Neural cell (in vitro differentiated cells): ENCODE measurements at regions not wholly inside any gene's neighbourhood (a gene's known extent, or its start where the extent isn't known, plus 50 kb on each side); places are given as distances from the start of the nearest gene placed in this dataset.

Experiments used
- H2AFZ ChIP-seq: fragments of 200-600, 300-800 bp; sonication (generic), shearing (Covaris generic); 2 replicates; pipeline ENCODE4 v1.6.0; 2014; ENCODE audit warnings: low read depth, mild to moderate bottlenecking, antibody characterized with exemption, low read length, moderate library complexity
- H3F3A ChIP-seq: fragments of 200-600 bp; shearing (Covaris generic); 2 replicates; pipeline ENCODE4 v1.6.1; 2016; ENCODE audit warnings: mild to moderate bottlenecking, moderate library complexity, mixed read lengths, antibody characterized with exemption, low read length; ENCODE audit not compliant: insufficient read depth, poor library complexity, severe bottlenecking
- H3K27ac ChIP-seq: fragments of 200-600, 300-800 bp; sonication (generic), shearing (Covaris generic); 2 replicates; pipeline ENCODE4 v1.5.1; 2014; ENCODE audit warnings: mild to moderate bottlenecking, low read length, moderate library complexity
- H3K27me3 ChIP-seq: fragments of 300-800, 200-600 bp; sonication (generic), shearing (Covaris generic); 2 replicates; pipeline ENCODE4 v1.6.0; 2014; ENCODE audit warnings: mild to moderate bottlenecking, low read depth, low read length, moderate library complexity; ENCODE audit not compliant: insufficient read depth
- H3K36me3 ChIP-seq: fragments of 300-800, 200-600 bp; sonication (generic), shearing (Covaris generic); 2 replicates; pipeline ENCODE4 v1.5.1; 2014; ENCODE audit warnings: mild to moderate bottlenecking, antibody characterized with exemption, low read length, moderate library complexity; ENCODE audit not compliant: insufficient read depth
- H3K4me2 ChIP-seq: fragments of 300-800, 200-600 bp; sonication (generic), shearing (Covaris generic); 2 replicates; pipeline ENCODE4 v1.6.0; 2014; ENCODE audit warnings: mild to moderate bottlenecking, low read length
- H3K4me3 ChIP-seq: fragments of 300-800, 200-600 bp; sonication (generic), shearing (Covaris generic); 2 replicates; pipeline ENCODE4 v1.5.1; 2014; ENCODE audit warnings: mild to moderate bottlenecking, low read length, moderate library complexity
- H3K79me2 ChIP-seq: fragments of 200-600 bp; shearing (Covaris generic); replicated peaks from 2 replicates; pipeline ENCODE4 v1.6.0; 2014; ENCODE audit warnings: mild to moderate bottlenecking, low read length, moderate library complexity; ENCODE audit not compliant: insufficient read depth
- H3K9ac ChIP-seq: fragments of 300-800, 200-600 bp; sonication (generic), shearing (Covaris generic); 2 replicates; pipeline ENCODE4 v1.6.1; 2016; ENCODE audit warnings: mild to moderate bottlenecking, low read length, mixed read lengths
- H3K9me2 ChIP-seq: fragments of 200-600 bp; shearing (Covaris generic); 2 replicates; pipeline ENCODE4 v1.6.1; 2016; ENCODE audit warnings: mild to moderate bottlenecking, low read length, mixed read lengths; ENCODE audit not compliant: insufficient read depth
- H3K9me3 ChIP-seq: fragments of 200-600, 300-800 bp; sonication (generic), shearing (Covaris generic); 2 replicates; pipeline ENCODE4 v1.6.1; 2016; ENCODE audit warnings: mild to moderate bottlenecking, mixed run types, low read length, moderate library complexity, mixed read lengths
- H4K20me1 ChIP-seq: fragments of 200-600 bp; shearing (Covaris generic); 2 replicates; pipeline ENCODE4 v1.6.1; 2016; ENCODE audit warnings: mild to moderate bottlenecking, mixed run types; ENCODE audit not compliant: insufficient read depth
- CTCF ChIP-seq: fragments of 450-650 bp; IDR thresholded peaks from 2 replicates; pipeline ENCODE4 v1.5.1; 2014; ENCODE audit warnings: antibody characterized with exemption, mild to moderate bottlenecking, moderate library complexity; ENCODE audit not compliant: poor library complexity, severe bottlenecking
- EP300 ChIP-seq: fragments of 450-650 bp; conservative IDR thresholded peaks from 2 replicates; pipeline ENCODE4 v1.6.1; 2014; ENCODE audit warnings: antibody characterized with exemption, mild to moderate bottlenecking, moderate library complexity; ENCODE audit not compliant: poor library complexity, severe bottlenecking
- EZH2 ChIP-seq: fragments of 200-600, 300-800 bp; shearing (Covaris generic), sonication (generic); IDR thresholded peaks from 2 replicates; pipeline ENCODE4 v1.6.1; 2014; ENCODE audit warnings: antibody characterized with exemption, low read length, borderline replicate concordance, mild to moderate bottlenecking; ENCODE audit not compliant: insufficient read depth, poor library complexity, severe bottlenecking
- MXI1 ChIP-seq: fragments of 450-650 bp; conservative IDR thresholded peaks from 2 replicates; pipeline ENCODE4 v1.6.1; 2014; ENCODE audit warnings: antibody characterized with exemption, mild to moderate bottlenecking; ENCODE audit not compliant: poor library complexity, severe bottlenecking
- POLR2AphosphoS5 ChIP-seq: IDR thresholded peaks from 2 replicates; pipeline ENCODE4 v1.6.1; 2012
- RAD21 ChIP-seq: fragments of 450-650 bp; conservative IDR thresholded peaks from 2 replicates; pipeline ENCODE4 v1.6.1; 2014; ENCODE audit warnings: antibody characterized with exemption, mild to moderate bottlenecking, moderate library complexity
- REST ChIP-seq: IDR thresholded peaks from 2 replicates; pipeline ENCODE4 v1.6.1; 2012; ENCODE audit warnings: borderline replicate concordance
- SMC3 ChIP-seq: fragments of 450-650 bp; conservative IDR thresholded peaks from 2 replicates; pipeline ENCODE4 v1.6.1; 2014; ENCODE audit warnings: antibody characterized with exemption, mild to moderate bottlenecking, moderate library complexity; ENCODE audit not compliant: poor library complexity
- TAF1 ChIP-seq: IDR thresholded peaks from 2 replicates; pipeline ENCODE4 v1.6.1; 2012; ENCODE audit warnings: low read depth

GRCh38 chr1:91092503-91092902 lies 70.7 kb upstream of the ZNF644 start:
- no peaks in the 10 kb centered on the region for H4K20me1 ChIP-seq
- no peak overlapping the region for H3K4me3 ChIP-seq
- no peaks in the 10 kb centered on the region for H3F3A ChIP-seq
- TF ChIP-seq CTCF (no peak), EZH2 (no peak), RAD21 (no peak), MXI1 (no peak), TAF1 (no peak)
- H3K79me2 ChIP-seq = no peaks in the 10 kb centered on the region
- H3K9me2 ChIP-seq = no peaks in the 10 kb centered on the region
- no peak overlapping the region for H2AFZ ChIP-seq
- H3K27me3 ChIP-seq = no peaks in the 10 kb centered on the region
- no peak overlapping the region for H3K9ac ChIP-seq
- H3K36me3 ChIP-seq = no peaks in the 10 kb centered on the region
- H3K27ac ChIP-seq = no peak overlapping the region
- no peaks in the 10 kb centered on the region for H3K9me3 ChIP-seq
- no peak overlapping the region for H3K4me2 ChIP-seq

- no peaks in the 10 kb centered on the region for H3K79me2 ChIP-seq
- no peaks in the 10 kb centered on the region for H3K9me3 ChIP-seq
- H3K36me3 ChIP-seq = no peaks in the 10 kb centered on the region
- no peak for TF ChIP-seq EZH2
- no peak for TF ChIP-seq RAD21
- TF ChIP-seq TAF1 = no peak
- TF ChIP-seq CTCF = no peak
- no peak for TF ChIP-seq REST
- no peak for TF ChIP-seq MXI1
- no peak for TF ChIP-seq EP300
- TF ChIP-seq SMC3 = no peak
- no peak for TF ChIP-seq POLR2AphosphoS5
- no peaks in the 10 kb centered on the region for H4K20me1 ChIP-seq
- H3K27me3 ChIP-seq = no peaks in the 10 kb centered on the region
- H3K4me2 ChIP-seq = no peak overlapping the region
- H3K9ac ChIP-seq = no peak overlapping the region
- no peak overlapping the region for H3K4me3 ChIP-seq
- no peak overlapping the region for H3K27ac ChIP-seq
- no peaks in the 10 kb centered on the region for H3K9me2 ChIP-seq
- H3F3A ChIP-seq = no peaks in the 10 kb centered on the region
- no peak overlapping the region for H2AFZ ChIP-seq
These were observed 70.0 kb upstream of the ZNF644 start for GRCh38 chr1:91091812-91092211.
